ENCODE measurements at regions not wholly inside any gene's neighbourhood (a gene's known extent, or its start where the extent isn't known, plus 50 kb on each side); places are given as distances from the start of the nearest gene placed in this dataset.

- POLR2A ChIA-PET: no interaction called here
Measured at GRCh38 chr3:45311327-45311726, 77.0 kb upstream of the LARS2 start.

More at GRCh38 chr3:45311327-45311726, 77.0 kb upstream of the LARS2 start:
- RAD21 ChIA-PET (ENCODE audit: low non-redundant PET in 1 of 2, low total read pairs in 2 of 2, uncharacterized antibody in 2 of 2, unreplicated experiment in 2 of 2): no interaction called here
- Histone ChIP-seq H3K4me1 (ENCODE audit: control insufficient read depth in 1 of 2, insufficient read depth in 2 of 2, low read length in 2 of 2) (no peaks in the 10 kb centered on the region), H3K4me3 (replicated peaks in 1 of 2; ENCODE audit: low read depth in 1 of 2, low read length in 2 of 2) (no peak overlapping the region), H3K4me2 (ENCODE audit: low read length) (no peak overlapping the region), H2AFZ (ENCODE audit: low read depth, low read length, poor library complexity, severe bottlenecking) (no peak overlapping the region), H3K27me3 (ENCODE audit: insufficient read depth, low read length) (no peaks in the 10 kb centered on the region), H3K9ac (ENCODE audit: low read length) (no peak overlapping the region), H3K9me3 (ENCODE audit: control insufficient read depth in 1 of 2, insufficient read depth in 1 of 2, low read depth in 1 of 2, low read length in 2 of 2) (no peaks in the 10 kb centered on the region), H3K9me2 (ENCODE audit: insufficient read depth) (no peaks in the 10 kb centered on the region), H4K20me1 (ENCODE audit: insufficient read depth) (no peaks in the 10 kb centered on the region), H3K79me2 (ENCODE audit: insufficient read depth, low read length) (no peaks in the 10 kb centered on the region), H3K36me3 (ENCODE audit: control insufficient read depth in 1 of 2, insufficient read depth in 2 of 2, low read length in 2 of 2) (no peaks in the 10 kb centered on the region), H3K27ac (ENCODE audit: low read depth, low read length) (no peak overlapping the region)
- intact Hi-C loops (cut with micrococcal nuclease): no loop called here
- DNase-seq (ENCODE audit: low read depth, low spot score) (no peak), ATAC-seq (no peak)
- TF ChIP-seq ELF1 (IDR thresholded peaks at IDR 0.05; ENCODE audit: borderline replicate concordance, low read depth) (no peak), REST (IDR thresholded peaks at IDR 0.05; ENCODE audit: low read depth) (no peak), FOSL1 (IDR thresholded peaks at IDR 0.05; ENCODE audit: low read depth) (no peak), MAX (IDR thresholded peaks at IDR 0.05) (no peak), SRF (IDR thresholded peaks at IDR 0.05; ENCODE audit: low read depth) (no peak), SP1 (IDR thresholded peaks at IDR 0.05; ENCODE audit: low read depth) (no peak), POLR2AphosphoS5 (IDR thresholded peaks at IDR 0.05; ENCODE audit: low read depth, low read length) (no peak), SIN3A (IDR thresholded peaks at IDR 0.05; ENCODE audit: low read depth) (no peak), RAD21 (IDR thresholded peaks at IDR 0.05; ENCODE audit: low read depth) (no peak), ZFX (IDR thresholded peaks at IDR 0.05) (no peak), CBX3 (IDR thresholded peaks at IDR 0.05; ENCODE audit: low read depth) (no peak), JUND (IDR thresholded peaks at IDR 0.05) (no peak), ATF3 (IDR thresholded peaks at IDR 0.05) (no peak), CTCF (IDR thresholded peaks at IDR 0.05 in 2 of 3, conservative IDR thresholded peaks at IDR 0.05 in 1 of 3; ENCODE audit: borderline replicate concordance in 1 of 3, insufficient read depth in 1 of 3, low read depth in 2 of 3, low read length in 2 of 3) (no peak), POLR2A (IDR thresholded peaks at IDR 0.05; ENCODE audit: borderline replicate concordance, extremely low read depth, insufficient read depth, insufficient read length) (no peak), CEBPB (IDR thresholded peaks at IDR 0.05; ENCODE audit: low read depth) (no peak), EZH2phosphoT487 (IDR thresholded peaks at IDR 0.05; ENCODE audit: borderline replicate concordance) (no peak), ZNF274 (IDR thresholded peaks at IDR 0.05; ENCODE audit: low read depth, low read length) (no peak), YY1 (IDR thresholded peaks at IDR 0.05; ENCODE audit: extremely low read depth, insufficient replicate concordance, low read depth, low read length) (no peak), EZH2 (IDR thresholded peaks at IDR 0.05) (no peak)
- CTCF ChIA-PET: no interaction called here
- no TSS peak for BruUV-seq (replicated peaks)

Measured in HCT116 (cell line).